SK-N-SH (cell line): ENCODE measurements at regions not wholly inside any gene's neighbourhood (a gene's known extent, or its start where the extent isn't known, plus 50 kb on each side); places are given as distances from the start of the nearest gene placed in this dataset.

Experiments used
- CTCF ChIA-PET: fragments of 300-600, 350-600 bp; formaldehyde crosslinking; extraction: SDS; loops from one replicate; lab custom pipeline; 2021; lab: Yijun Ruan, JAX
- POLR2A ChIA-PET: fragments of 350-600 bp; sonication (Branson Sonifier 250); formaldehyde crosslinking; extraction: SDS; loops from one replicate; lab custom pipeline; 2020; ENCODE audit warnings: antibody characterized with exemption, inconsistent platforms; lab: Yijun Ruan, JAX
- DNase-seq: peaks from one replicate; pipeline ENCODE4 v3.0.0; 2012
- H2AFZ ChIP-seq: fragments of 200-600 bp; sonication (generic); 2 replicates; pipeline ENCODE4 v1.8.1; 2016; ENCODE audit warnings: antibody characterized with exemption, mild to moderate bottlenecking, low read depth
- H3F3A ChIP-seq: fragments of 200-600 bp; sonication (generic); replicated peaks from 2 replicates; pipeline ENCODE3; 2016; ENCODE audit warnings: antibody characterized with exemption, mild to moderate bottlenecking; ENCODE audit not compliant: insufficient read depth
- H3K27ac ChIP-seq, 2 experiments: fragments of 200-500 bp in 1 of 2; fragments of 200-600 bp in 1 of 2; sonication (Bioruptor generic) in 1 of 2; sonication (generic), shearing (Covaris generic) in 1 of 2; 2 replicates each; pipeline versions ENCODE4 v1.5.1 to v1.6.1; 2014 to 2016; ENCODE audit warnings: low read depth in 2 of 2, inconsistent platforms in 1 of 2, low read length in 1 of 2, mild to moderate bottlenecking in 1 of 2, mixed read lengths in 1 of 2
- H3K27me3 ChIP-seq: fragments of 200-600 bp; sonication (generic), shearing (Covaris generic); 2 replicates; pipeline ENCODE4 v1.6.1; 2016; ENCODE audit warnings: mixed run types; ENCODE audit not compliant: insufficient read depth
- H3K36me3 ChIP-seq, 2 experiments: fragments of 200-500 bp in 1 of 2; fragments of 200-600 bp in 1 of 2; sonication (Bioruptor generic) in 1 of 2; sonication (generic) in 1 of 2; replicated peaks in 1 of 2; 2 replicates each; pipeline versions ENCODE3 to v1.5.1; 2014 to 2016; ENCODE audit warnings: low read length in 1 of 2, mild to moderate bottlenecking in 1 of 2; ENCODE audit not compliant: insufficient read depth in 2 of 2, control insufficient read depth in 1 of 2
- H3K4me1 ChIP-seq, 2 experiments: fragments of 200-500 bp in 1 of 2; fragments of 200-600 bp in 1 of 2; sonication (Bioruptor generic) in 1 of 2; sonication (generic), shearing (Covaris generic) in 1 of 2; 2 replicates each; pipeline versions ENCODE4 v1.5.1 to v1.6.1; 2014 to 2016; ENCODE audit warnings: low read depth in 1 of 2, low read length in 1 of 2, mixed run types in 1 of 2; ENCODE audit not compliant: insufficient read depth in 2 of 2, control insufficient read depth in 1 of 2
- H3K4me2 ChIP-seq: fragments of 200-600 bp; sonication (generic), shearing (Covaris generic); 2 replicates; pipeline ENCODE4 v1.6.1; 2017; ENCODE audit warnings: mixed run types
- H3K4me3 ChIP-seq, 2 experiments: fragments of 200-500 bp in 1 of 2; fragments of 200-600 bp in 1 of 2; sonication (Bioruptor generic) in 1 of 2; sonication (generic), shearing (Covaris generic) in 1 of 2; 2 replicates each; pipeline versions ENCODE4 v1.5.1 to v1.8.1; 2014 to 2016; ENCODE audit warnings: low read depth in 2 of 2, inconsistent platforms in 1 of 2, low read length in 1 of 2, mild to moderate bottlenecking in 1 of 2, mixed read lengths in 1 of 2, moderate library complexity in 1 of 2
- H3K79me2 ChIP-seq: fragments of 200-600 bp; sonication (generic); 2 replicates; pipeline ENCODE4 v1.8.1; 2017; ENCODE audit warnings: mild to moderate bottlenecking; ENCODE audit not compliant: insufficient read depth
- H3K9ac ChIP-seq: fragments of 200-600 bp; sonication (generic); 2 replicates; pipeline ENCODE4 v1.6.1; 2017; ENCODE audit warnings: mixed run types
- H3K9me2 ChIP-seq: fragments of 200-600 bp; sonication (generic); 2 replicates; pipeline ENCODE4 v1.6.1; 2017; ENCODE audit warnings: mixed run types
- H3K9me3 ChIP-seq: fragments of 200-600 bp; sonication (generic); 2 replicates; pipeline ENCODE4 v1.6.1; 2017; ENCODE audit warnings: mixed run types, mild to moderate bottlenecking, moderate library complexity
- H4K20me1 ChIP-seq: fragments of 200-600 bp; sonication (generic); 2 replicates; pipeline ENCODE4 v1.6.1; 2017; ENCODE audit warnings: mild to moderate bottlenecking, mixed run types; ENCODE audit not compliant: insufficient read depth
- CHD2 ChIP-seq: fragments of 150-350 bp; IDR thresholded peaks from 2 replicates; pipeline ENCODE4 v1.6.1; 2018; ENCODE audit warnings: low read length; ENCODE audit not compliant: partially characterized antibody
- ELF1 ChIP-seq: IDR thresholded peaks from 2 replicates; pipeline ENCODE4 v1.4.0; 2012
- EP300 ChIP-seq, 2 experiments: IDR thresholded peaks; 2 replicates each; pipeline versions ENCODE4 v1.4.0 to v1.6.1; 2012; ENCODE audit warnings: borderline replicate concordance in 1 of 2, low read depth in 1 of 2, low read length in 1 of 2
- EZH2phosphoT487 ChIP-seq: fragments of 200-600 bp; sonication (generic); IDR thresholded peaks from 2 replicates; pipeline ENCODE4 v1.6.1; 2017; ENCODE audit warnings: low read depth, mixed run types, mild to moderate bottlenecking, antibody characterized with exemption, moderate library complexity, borderline replicate concordance
- FOSL2 ChIP-seq: IDR thresholded peaks from 2 replicates; pipeline ENCODE4 v1.4.0; 2012; ENCODE audit warnings: low read depth, mild to moderate bottlenecking, moderate library complexity, borderline replicate concordance
- GATA2 ChIP-seq: sonication (generic); formaldehyde crosslinking; IDR thresholded peaks from 2 replicates; pipeline ENCODE4 v1.5.0; 2020; ENCODE audit warnings: mild to moderate bottlenecking, missing genetic modification reagents
- MAX ChIP-seq: IDR thresholded peaks from 2 replicates; pipeline ENCODE4 v1.4.0; 2012; ENCODE audit warnings: low read depth
- MXI1 ChIP-seq: IDR thresholded peaks from 2 replicates; pipeline ENCODE4 v1.6.1; 2012; ENCODE audit warnings: mild to moderate bottlenecking, low read depth, low read length, improper control_type of control experiment
- NRF1 ChIP-seq: IDR thresholded peaks from 2 replicates; pipeline ENCODE4 v1.6.1; 2012; ENCODE audit warnings: low read depth, mild to moderate bottlenecking, low read length
- RAD21 ChIP-seq: IDR thresholded peaks from 2 replicates; pipeline ENCODE4 v1.6.1; 2012; ENCODE audit warnings: mild to moderate bottlenecking, low read length
- RCOR1 ChIP-seq: fragments of 150-350 bp; IDR thresholded peaks from 2 replicates; pipeline ENCODE4 v1.6.1; 2017; ENCODE audit warnings: antibody characterized with exemption, low read length
- RXRA ChIP-seq: IDR thresholded peaks from 2 replicates; pipeline ENCODE4 v1.4.0; 2012; ENCODE audit warnings: low read depth, mild to moderate bottlenecking, borderline replicate concordance
- SIN3A ChIP-seq: IDR thresholded peaks from 2 replicates; pipeline ENCODE4 v1.6.1; 2012; ENCODE audit warnings: low read depth, mild to moderate bottlenecking, low read length, moderate library complexity, borderline replicate concordance
- TAF1 ChIP-seq: IDR thresholded peaks from 2 replicates; pipeline ENCODE4 v1.6.1; 2012; ENCODE audit warnings: low read depth, mild to moderate bottlenecking, low read length, moderate library complexity, borderline replicate concordance
- TEAD4 ChIP-seq: IDR thresholded peaks from 2 replicates; pipeline ENCODE4 v1.4.0; 2012; ENCODE audit warnings: mild to moderate bottlenecking, borderline replicate concordance; ENCODE audit not compliant: insufficient read depth
- USF2 ChIP-seq: fragments of 150-350 bp; IDR thresholded peaks from 2 replicates; pipeline ENCODE4 v1.6.1; 2017; ENCODE audit warnings: antibody characterized with exemption, low read length, low read depth, borderline replicate concordance
- YY1 ChIP-seq: IDR thresholded peaks from 2 replicates; pipeline ENCODE4 v1.4.0; 2012; ENCODE audit warnings: low read depth, mild to moderate bottlenecking
- ZBTB33 ChIP-seq: IDR thresholded peaks from 2 replicates; pipeline ENCODE4 v1.4.0; 2012; ENCODE audit warnings: low read depth, borderline replicate concordance
- WGBS: methylation state at CpG from one replicate; pipeline ENCODE4 v1.1.6; 2017; ENCODE audit warnings: low lambda C conversion rate; 5-methylcytosine and 5-hydroxymethylcytosine counted together
- TF ChIP-seq, protein P1 (sequence below): IDR thresholded peaks from 2 replicates; pipeline ENCODE4; 2012
- TF ChIP-seq, protein P2 (sequence below): fragments of 200-600 bp; sonication (generic); IDR thresholded peaks from 2 replicates; pipeline ENCODE4 v1.6.1; 2017; ENCODE audit warnings: antibody characterized with exemption, mild to moderate bottlenecking, moderate library complexity

DNA sequence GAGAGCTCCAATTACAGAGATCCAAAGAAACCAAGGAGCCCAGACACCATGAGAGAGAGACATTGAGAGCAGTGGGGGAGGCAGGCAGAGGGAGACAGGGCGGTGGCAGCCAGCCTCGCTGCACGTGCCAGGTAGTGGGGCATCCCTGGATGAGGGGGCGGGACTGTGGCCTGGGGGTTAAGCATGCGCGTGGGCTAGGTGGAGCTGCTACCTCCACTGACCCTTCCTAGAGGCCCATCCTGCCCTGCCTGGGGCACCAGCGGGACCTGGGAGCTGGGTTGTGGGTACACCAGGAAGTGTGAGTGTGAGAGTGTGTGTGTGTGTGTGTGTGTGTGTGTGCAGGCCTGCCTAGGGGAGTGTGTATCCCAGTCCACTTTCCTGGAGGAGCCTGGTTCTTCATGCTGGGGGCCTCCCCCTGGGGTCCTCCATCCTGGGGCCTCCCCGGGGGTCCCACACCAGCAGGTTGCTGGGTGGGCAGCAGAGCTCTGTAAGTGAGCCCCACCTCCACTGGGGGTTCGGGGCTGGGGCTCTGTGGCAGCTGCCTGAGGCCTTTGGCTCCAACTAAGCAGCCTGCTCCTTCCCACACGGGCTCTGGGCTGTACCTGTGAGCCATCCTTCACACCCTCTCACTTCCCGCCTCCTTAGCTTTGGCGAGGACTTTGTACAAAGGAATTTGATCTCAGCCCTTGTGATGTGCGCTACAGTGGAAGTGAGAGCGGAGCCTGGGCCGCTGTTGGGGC is 127.4 kb downstream of the IRF8 start:
- Histone ChIP-seq H4K20me1 (no peaks in the 10 kb centered on the region), H3K27me3 (peaks cover 47% of the 10 kb centered on the region), H3K27ac (no peak overlapping the region), H3K9me2 (no peaks in the 10 kb centered on the region), H3K4me3 (no peak overlapping the region), H3K36me3 (no peaks in the 10 kb centered on the region), H2AFZ (no peak overlapping the region), H3K9ac (no peak overlapping the region), H3K4me1 (no peaks in the 10 kb centered on the region), H3K9me3 (no peaks in the 10 kb centered on the region; the same call in 1 of the 2 replicates), H3F3A (no peaks in the 10 kb centered on the region), H3K79me2 (no peaks in the 10 kb centered on the region), H3K4me2 (no peak overlapping the region)
- no peak for DNase-seq
- WGBS: 15% methylated on average over 6 of the region's 15 CpGs
- TF ChIP-seq CHD2 (no peak), MAX (no peak), ZBTB33 (no peak), TAF1 (no peak), MXI1 (no peak), USF2 (no peak), YY1 (no peak), ELF1 (no peak), EZH2phosphoT487 (no peak), NRF1 (no peak), GATA2 (no peak), FOSL2 (no peak), RXRA (no peak), RCOR1 (no peak), RAD21 (no peak), TEAD4 (no peak), EP300 (IDR thresholded peaks at IDR 0.05; ENCODE audit: borderline replicate concordance in 1 of 2, low read depth in 1 of 2, low read length in 1 of 2) (no peak), SIN3A (no peak)
- TF ChIP-seq, protein P1, sequence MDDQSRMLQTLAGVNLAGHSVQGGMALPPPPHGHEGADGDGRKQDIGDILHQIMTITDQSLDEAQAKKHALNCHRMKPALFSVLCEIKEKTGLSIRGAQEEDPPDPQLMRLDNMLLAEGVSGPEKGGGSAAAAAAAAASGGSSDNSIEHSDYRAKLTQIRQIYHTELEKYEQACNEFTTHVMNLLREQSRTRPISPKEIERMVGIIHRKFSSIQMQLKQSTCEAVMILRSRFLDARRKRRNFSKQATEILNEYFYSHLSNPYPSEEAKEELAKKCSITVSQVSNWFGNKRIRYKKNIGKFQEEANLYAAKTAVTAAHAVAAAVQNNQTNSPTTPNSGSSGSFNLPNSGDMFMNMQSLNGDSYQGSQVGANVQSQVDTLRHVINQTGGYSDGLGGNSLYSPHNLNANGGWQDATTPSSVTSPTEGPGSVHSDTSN: no peak
- TF ChIP-seq, protein P2, sequence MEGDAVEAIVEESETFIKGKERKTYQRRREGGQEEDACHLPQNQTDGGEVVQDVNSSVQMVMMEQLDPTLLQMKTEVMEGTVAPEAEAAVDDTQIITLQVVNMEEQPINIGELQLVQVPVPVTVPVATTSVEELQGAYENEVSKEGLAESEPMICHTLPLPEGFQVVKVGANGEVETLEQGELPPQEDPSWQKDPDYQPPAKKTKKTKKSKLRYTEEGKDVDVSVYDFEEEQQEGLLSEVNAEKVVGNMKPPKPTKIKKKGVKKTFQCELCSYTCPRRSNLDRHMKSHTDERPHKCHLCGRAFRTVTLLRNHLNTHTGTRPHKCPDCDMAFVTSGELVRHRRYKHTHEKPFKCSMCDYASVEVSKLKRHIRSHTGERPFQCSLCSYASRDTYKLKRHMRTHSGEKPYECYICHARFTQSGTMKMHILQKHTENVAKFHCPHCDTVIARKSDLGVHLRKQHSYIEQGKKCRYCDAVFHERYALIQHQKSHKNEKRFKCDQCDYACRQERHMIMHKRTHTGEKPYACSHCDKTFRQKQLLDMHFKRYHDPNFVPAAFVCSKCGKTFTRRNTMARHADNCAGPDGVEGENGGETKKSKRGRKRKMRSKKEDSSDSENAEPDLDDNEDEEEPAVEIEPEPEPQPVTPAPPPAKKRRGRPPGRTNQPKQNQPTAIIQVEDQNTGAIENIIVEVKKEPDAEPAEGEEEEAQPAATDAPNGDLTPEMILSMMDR: no peak
- ChIA-PET POLR2A (no interaction called here), CTCF (interaction anchor here (1.4 to 2.8 kb wide), 3 partner anchors 10 to 205 kb away, joined by 4 to 14 read pairs (median 10); no protein-coding TSS in a partner anchor)
